ENCODE measurements at regions not wholly inside any gene's neighbourhood (a gene's known extent, or its start where the extent isn't known, plus 50 kb on each side); places are given as distances from the start of the nearest gene placed in this dataset.

DNA sequence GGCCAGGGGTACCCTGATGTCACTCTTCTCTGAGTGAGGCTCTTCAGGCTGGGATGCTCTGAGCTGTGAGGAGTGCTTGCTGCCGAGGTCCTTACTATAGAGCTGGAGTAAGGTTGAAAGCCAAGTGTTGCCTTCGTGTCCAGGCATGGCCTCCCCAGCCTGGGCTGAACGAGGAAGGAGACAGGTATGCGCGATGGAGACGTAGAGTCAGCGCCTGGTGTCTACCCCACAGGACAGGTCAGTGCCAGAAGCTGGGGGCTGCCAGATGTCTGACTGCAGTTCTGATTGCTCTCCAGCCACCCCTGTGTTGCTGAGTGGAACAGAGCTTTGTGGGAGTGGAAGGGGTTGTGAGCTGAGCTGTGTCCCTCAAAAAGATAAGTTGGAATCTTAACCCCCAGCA, 135.8 kb upstream of the AJAP1 start:
- no peak for DNase-seq (ENCODE audit: low read depth)

GRCh38 chr1:4519954-4520353, 134.5 kb upstream of the AJAP1 start:
- no peak for DNase-seq (ENCODE audit: low read depth)

GRCh38 chr1:4523551-4523950, 130.9 kb upstream of the AJAP1 start:
- no peak for DNase-seq (ENCODE audit: low read depth)

- DNase-seq (ENCODE audit: low read depth), result no peak
These were observed 127.7 kb upstream of the AJAP1 start for GRCh38 chr1:4526747-4527146.

GRCh38 chr1:4527819-4528218, 126.6 kb upstream of the AJAP1 start:
- DNase-seq (ENCODE audit: low read depth), result no peak

DNA sequence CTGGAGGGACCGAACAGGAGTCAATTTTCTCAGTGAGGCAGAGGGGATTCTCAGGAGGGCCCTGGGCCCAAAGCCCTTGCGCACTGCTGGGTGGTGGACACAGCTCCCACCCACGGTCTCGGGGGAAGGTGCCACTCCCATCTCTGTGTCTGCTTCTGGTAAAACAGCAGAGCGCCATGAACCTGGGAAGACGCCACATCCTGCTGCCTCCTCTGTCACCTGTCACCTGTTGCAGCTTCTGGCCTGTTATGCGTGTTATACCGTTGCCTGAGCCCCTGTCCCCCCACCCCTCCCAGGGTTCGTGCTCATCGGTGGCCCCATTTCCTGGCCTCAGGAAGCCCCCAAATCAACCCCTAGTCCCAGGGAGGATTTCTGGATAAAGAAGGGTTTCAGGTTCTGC, 125.8 kb upstream of the AJAP1 start:
- DNase-seq (ENCODE audit: low read depth), result no peak

- no peak for DNase-seq (ENCODE audit: low read depth)
These were observed 124.8 kb upstream of the AJAP1 start for GRCh38 chr1:4529446-4530165.

DNA sequence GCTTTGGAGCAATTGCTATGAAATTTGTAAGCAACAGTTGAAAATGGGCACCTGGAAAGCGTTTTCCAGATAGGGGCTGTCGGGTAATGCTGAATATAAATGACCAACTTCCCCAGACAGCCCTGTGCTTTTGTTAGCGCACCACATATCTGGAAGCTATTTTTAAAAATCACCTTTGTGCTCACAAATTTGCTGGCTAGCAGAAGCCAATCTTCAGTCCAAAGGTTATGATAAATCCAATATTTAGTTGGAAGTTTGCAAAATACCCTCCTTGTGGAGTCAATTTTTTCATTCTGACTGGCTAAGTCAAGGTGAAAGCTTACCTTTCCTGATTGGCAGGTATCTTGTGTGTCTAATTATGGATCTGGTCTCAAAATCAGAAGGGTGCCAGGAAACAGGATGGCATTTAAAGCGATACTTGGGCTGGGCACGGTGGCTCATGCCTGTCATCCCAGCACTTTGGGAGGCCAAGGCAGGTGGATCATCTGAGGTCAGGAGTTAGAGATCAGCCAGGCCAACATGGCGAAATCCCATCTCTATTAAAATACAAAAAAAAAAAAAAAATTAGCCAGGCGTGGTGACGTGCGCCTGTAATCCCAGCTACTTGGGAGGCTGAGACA, 124.1 kb upstream of the AJAP1 start:
- no peak for DNase-seq (ENCODE audit: low read depth)

- DNase-seq (ENCODE audit: low read depth), result no peak
These were observed 122.6 kb upstream of the AJAP1 start for GRCh38 chr1:4531842-4532241.

- DNase-seq (ENCODE audit: low read depth), result no peak
These were observed 121.8 kb upstream of the AJAP1 start for GRCh38 chr1:4532656-4533055.

DNA sequence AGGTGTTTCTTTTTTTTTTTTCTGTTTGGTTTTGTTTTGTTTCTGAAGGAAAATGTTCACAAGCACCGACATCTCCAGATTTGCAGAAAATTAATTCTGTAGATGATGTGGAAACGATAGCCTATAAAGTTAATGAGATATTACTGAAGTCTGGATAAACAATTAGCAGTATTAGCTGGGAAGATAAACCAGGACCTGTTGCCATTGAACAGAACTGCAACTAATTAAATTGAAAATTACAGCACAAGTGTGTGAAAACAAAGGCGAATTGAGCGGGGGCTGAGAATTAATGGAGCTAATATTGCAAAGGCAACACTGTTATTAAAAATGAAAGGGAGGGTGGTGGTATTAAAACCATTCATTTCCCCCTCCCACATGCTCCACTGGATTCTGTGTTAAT, 107.5 kb upstream of the AJAP1 start:
- no peak for DNase-seq (ENCODE audit: low read depth)

- DNase-seq (ENCODE audit: low read depth), result no peak
These were observed 104.5 kb upstream of the AJAP1 start for GRCh38 chr1:4549930-4550329.

DNA sequence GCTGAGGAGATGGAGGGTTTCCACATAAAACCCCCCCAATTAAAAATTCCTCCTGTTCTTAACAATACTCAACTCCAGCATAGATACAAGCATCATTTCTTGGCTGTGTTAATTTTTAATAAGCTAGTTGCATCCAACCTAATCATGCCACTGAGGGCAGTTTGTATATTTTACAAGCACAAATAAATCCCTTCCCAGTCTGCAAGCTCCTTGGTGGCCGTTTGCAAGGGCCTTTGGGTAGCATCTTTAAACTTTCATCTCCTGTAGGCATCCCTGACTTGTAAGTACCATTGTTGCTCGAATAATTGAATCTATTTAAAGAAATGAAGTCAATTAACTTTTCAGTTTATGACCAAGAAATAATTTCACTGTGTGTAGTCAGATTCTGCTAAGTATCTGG, 103.5 kb upstream of the AJAP1 start:
- DNase-seq (ENCODE audit: low read depth), result no peak

- DNase-seq (ENCODE audit: low read depth), result no peak
These were observed 102.7 kb upstream of the AJAP1 start for GRCh38 chr1:4551706-4552105.

- DNase-seq (ENCODE audit: low read depth), result no peak
These were observed 100.6 kb upstream of the AJAP1 start for GRCh38 chr1:4553761-4554160.

DNA sequence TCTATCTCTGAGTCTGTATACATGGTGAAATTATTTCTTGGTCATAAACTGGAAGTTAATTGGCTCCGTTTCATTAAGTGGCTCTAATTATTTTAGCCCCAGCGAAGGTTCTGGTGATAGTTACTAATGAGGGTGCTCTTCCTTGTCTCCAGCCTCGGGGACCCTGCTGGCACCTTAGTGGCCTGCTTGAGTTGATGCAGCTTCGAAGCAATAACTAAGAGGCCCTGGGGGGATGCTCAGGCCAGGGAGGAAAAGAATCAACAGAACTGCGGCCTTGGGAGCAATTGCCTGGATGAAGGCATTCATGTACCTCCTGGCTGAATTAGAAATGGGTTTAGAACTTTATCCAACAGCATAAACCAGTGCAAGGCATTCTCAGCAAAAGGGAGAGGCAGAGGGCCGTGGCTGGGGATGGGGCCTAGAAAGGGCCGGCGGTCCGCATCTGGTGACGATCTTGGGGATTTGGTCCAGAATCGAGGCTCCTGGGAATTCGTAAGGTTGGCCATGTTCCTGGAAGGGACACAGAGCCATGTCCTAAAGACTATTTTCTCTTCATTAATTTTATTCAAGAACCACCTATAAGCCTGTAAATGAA, 100.0 kb upstream of the AJAP1 start:
- DNase-seq (ENCODE audit: low read depth), result no peak

DNA sequence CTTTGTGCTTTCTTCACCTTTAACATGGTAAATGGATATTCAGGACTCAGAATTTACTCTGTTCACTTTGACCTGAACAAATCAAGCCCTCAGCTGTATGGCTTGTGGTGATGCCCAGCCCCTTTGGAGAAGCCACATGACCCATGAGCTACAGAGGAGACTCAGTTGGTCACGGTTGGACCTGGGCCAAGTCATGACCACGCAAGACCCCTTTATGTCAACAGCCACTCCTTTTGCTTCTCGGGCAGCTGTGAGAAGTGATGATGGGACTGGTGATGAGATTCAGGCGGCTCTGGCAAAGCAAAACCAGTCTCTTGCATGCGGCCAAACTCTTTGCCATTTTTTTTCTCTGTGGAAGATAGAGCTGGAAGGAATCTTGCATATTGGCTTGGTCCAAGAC, 96.5 kb upstream of the AJAP1 start:
- no peak for DNase-seq (ENCODE audit: low read depth)

- DNase-seq (ENCODE audit: low read depth), result no peak
These were observed 93.2 kb upstream of the AJAP1 start for GRCh38 chr1:4561205-4561604.

- DNase-seq (ENCODE audit: low read depth), result no peak
These were observed 92.1 kb upstream of the AJAP1 start for GRCh38 chr1:4562321-4562720.

GRCh38 chr1:4563586-4563985, 90.8 kb upstream of the AJAP1 start:
- DNase-seq (ENCODE audit: low read depth), result no peak

DNA sequence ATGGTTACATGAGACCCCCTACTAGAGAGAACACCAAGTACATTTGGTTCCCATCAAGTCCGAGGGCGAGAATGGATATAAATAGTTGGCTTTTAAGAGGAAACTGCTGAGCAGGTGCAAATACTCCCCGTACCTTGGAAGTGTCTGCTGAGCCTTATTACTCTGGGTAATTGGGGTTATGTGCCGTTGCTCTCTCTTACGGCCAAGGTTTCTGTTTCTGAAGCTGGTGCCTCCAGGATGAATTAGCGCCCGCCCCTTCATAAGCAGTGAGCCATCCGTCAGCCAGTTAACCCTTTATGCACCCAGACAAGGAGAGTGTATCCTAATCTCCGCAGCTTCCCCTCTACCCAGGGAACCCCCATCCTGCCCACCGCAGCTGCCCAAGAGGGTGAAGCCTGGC, 90.4 kb upstream of the AJAP1 start:
- DNase-seq (ENCODE audit: low read depth), result no peak

DNA sequence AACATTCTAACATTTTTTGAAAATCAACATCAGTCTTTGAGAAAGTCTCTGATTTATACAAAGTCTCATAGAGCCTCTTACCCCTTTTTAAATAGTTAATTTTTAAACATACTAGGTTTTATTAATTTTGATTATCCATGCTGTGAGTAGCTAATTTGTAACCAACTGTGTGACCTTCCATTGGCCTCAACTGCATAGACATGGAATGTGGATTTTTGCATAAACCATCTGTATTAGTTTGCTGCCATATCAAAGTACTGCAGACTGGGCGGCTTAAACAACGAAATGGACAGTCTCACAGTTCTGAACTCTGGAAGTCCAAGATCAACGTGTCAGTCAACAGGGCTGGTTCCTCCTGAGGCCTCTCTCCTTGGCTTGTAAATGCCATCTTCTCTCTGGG, 89.2 kb upstream of the AJAP1 start:
- no peak for DNase-seq (ENCODE audit: low read depth)

GRCh38 chr1:4565801-4566449, 88.5 kb upstream of the AJAP1 start:
- DNase-seq (ENCODE audit: low read depth), result no peak

Measured in Daoy (cell line).